ENCODE measurements at regions not wholly inside any gene's neighbourhood (a gene's known extent, or its start where the extent isn't known, plus 50 kb on each side); places are given as distances from the start of the nearest gene placed in this dataset.

DNA sequence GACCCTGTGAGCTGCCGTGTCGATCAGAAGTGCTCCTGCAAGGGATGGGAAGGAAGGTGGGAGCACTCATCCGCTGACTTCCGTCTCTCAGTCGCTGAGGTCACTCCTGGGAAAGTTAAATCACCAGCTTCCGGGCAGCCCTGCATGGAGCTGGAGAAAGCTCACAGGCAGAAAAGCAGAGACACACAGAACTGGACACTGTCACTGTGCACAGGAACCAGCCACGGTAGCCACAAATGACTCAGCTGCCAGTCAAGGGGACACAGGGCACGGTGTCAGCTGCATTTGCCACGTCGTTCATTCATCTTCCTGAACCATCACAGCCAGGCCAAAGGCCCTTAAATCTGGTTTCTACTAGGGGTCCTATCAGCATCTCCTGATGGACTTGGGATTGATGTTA, 226.4 kb upstream of the PSMD7 start:
- no peak overlapping the region for H3K4me3 ChIP-seq (ENCODE audit: low read depth, low read length)
- TF ChIP-seq, protein P1, sequence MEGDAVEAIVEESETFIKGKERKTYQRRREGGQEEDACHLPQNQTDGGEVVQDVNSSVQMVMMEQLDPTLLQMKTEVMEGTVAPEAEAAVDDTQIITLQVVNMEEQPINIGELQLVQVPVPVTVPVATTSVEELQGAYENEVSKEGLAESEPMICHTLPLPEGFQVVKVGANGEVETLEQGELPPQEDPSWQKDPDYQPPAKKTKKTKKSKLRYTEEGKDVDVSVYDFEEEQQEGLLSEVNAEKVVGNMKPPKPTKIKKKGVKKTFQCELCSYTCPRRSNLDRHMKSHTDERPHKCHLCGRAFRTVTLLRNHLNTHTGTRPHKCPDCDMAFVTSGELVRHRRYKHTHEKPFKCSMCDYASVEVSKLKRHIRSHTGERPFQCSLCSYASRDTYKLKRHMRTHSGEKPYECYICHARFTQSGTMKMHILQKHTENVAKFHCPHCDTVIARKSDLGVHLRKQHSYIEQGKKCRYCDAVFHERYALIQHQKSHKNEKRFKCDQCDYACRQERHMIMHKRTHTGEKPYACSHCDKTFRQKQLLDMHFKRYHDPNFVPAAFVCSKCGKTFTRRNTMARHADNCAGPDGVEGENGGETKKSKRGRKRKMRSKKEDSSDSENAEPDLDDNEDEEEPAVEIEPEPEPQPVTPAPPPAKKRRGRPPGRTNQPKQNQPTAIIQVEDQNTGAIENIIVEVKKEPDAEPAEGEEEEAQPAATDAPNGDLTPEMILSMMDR (IDR thresholded peaks at IDR 0.05; ENCODE audit: low read depth, low read length): no peak
- H3K9me3 ChIP-seq (ENCODE audit: severe bottlenecking): peaks cover 3% of the 10 kb centered on the region
- DNase-seq: no peak
- H3K27me3 ChIP-seq (ENCODE audit: insufficient read depth, low read depth, severe bottlenecking): peaks cover 6% of the 10 kb centered on the region
- H3K36me3 ChIP-seq: no peaks in the 10 kb centered on the region
- H3K27ac ChIP-seq: no peak overlapping the region

DNA sequence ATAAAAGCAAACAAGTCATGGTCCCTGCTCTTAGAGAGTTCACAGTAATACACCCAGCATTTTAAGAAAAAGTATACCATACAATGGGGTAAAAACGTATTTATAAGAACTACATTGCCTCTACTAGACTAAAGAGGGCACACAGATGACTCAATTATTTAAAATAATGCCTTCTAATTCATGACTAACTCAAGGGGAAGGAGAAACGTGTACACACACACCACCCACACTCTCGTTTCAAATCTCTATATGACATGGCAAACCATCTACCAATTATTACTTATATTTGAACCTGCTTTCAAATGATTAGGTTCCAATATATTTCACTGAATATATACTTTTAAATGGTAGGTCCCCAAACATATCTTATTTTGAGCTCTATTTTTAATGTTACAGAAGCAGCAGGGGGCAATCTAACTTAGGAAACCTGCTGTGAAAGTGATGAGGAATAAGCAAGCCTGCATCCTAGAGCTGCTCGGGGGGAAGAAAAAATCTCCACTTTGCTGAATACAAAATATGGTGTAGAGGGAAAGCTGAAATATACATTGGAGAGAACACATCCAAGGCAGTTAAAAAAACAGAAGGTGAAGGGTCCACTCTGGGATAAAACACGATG, 232.4 kb upstream of the PSMD7 start:
- no peak for DNase-seq
- no peaks in the 10 kb centered on the region for H3K36me3 ChIP-seq
- no peak overlapping the region for H3K27ac ChIP-seq
- peaks cover 2% of the 10 kb centered on the region for H3K9me3 ChIP-seq (ENCODE audit: severe bottlenecking)
- peaks cover 26% of the 10 kb centered on the region for H3K27me3 ChIP-seq (ENCODE audit: insufficient read depth, low read depth, severe bottlenecking)
- TF ChIP-seq, protein P1 (IDR thresholded peaks at IDR 0.05; ENCODE audit: low read depth, low read length): no peak
- H3K4me3 ChIP-seq (ENCODE audit: low read depth, low read length): no peak overlapping the region

DNA sequence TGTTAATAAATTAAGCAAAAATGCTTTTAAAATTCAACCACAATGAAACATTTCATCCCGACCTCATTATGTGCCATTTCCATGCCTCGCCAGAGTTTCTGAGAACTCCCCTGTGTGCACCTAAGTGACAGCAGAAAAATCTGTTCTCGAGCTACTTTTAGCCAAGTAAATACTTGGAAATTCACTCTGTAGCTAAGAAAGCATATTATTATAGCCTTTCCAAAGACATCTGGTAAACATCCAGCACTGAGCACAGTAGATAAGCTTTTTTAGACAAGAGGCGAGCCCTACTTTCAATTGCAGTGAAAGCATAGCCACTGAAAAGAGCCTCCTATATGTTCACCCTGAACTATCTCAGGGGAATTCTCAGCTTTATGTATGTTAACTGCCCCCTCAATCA, 242.8 kb upstream of the PSMD7 start:
- TF ChIP-seq, protein P1 (IDR thresholded peaks at IDR 0.05; ENCODE audit: low read depth, low read length): no peak
- Histone ChIP-seq H3K27me3 (ENCODE audit: insufficient read depth, low read depth, severe bottlenecking) (no peaks in the 10 kb centered on the region), H3K4me3 (ENCODE audit: low read depth, low read length) (no peak overlapping the region), H3K36me3 (no peaks in the 10 kb centered on the region), H3K9me3 (ENCODE audit: severe bottlenecking) (no peaks in the 10 kb centered on the region), H3K27ac (no peak overlapping the region)
- no peak for DNase-seq

DNA sequence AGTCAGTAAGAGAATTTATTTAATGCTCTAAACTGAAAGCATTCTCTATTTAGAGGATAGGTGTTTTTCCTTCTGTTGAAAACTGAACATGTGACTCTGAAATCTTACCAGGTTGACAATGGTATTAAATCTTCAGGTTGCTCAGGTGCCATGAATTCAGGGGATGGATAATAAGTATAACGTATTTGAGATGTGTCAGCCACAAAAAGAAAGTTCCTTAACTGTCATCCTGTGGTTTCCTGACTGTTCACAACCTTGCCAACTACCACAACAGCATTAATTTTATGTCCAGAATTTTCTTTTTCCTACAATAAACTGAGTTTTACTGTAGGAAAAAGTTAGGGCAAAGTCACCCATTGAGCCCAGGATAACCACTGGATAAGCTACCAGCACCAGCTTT, 243.3 kb upstream of the PSMD7 start:
- H3K27ac ChIP-seq: no peak overlapping the region

DNA sequence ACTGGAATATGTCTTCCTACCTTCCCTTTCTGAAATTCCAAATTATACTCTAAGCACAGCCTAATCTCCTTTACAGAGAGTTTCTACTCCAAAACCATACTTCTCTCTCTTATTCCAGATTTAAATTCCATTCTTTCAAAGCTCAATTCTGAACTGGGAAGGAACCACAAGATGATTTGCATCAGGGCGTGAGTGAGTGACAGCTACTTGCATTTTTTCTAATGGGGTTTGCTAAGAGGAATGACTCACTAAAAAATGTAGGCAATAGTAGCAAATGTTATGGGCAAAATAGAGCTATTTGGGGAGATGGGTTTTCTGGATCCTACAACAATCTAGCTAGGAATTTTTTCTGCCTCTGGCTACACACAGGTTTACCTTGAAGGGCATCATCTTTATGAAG, 244.6 kb upstream of the PSMD7 start:
- H3K27me3 ChIP-seq (ENCODE audit: insufficient read depth, low read depth, severe bottlenecking): peaks cover 3% of the 10 kb centered on the region
- no peaks in the 10 kb centered on the region for H3K36me3 ChIP-seq
- TF ChIP-seq, protein P1 (IDR thresholded peaks at IDR 0.05; ENCODE audit: low read depth, low read length): no peak
- no peak overlapping the region for H3K27ac ChIP-seq
- H3K9me3 ChIP-seq (ENCODE audit: severe bottlenecking): no peaks in the 10 kb centered on the region
- DNase-seq: no peak
- H3K4me3 ChIP-seq (ENCODE audit: low read depth, low read length): no peak overlapping the region

More for the DNA sequence above, 243.3 kb upstream of the PSMD7 start:
- no peak for DNase-seq
- Histone ChIP-seq H3K27me3 (ENCODE audit: insufficient read depth, low read depth, severe bottlenecking) (peaks cover 2% of the 10 kb centered on the region), H3K4me3 (ENCODE audit: low read depth, low read length) (no peak overlapping the region), H3K9me3 (ENCODE audit: severe bottlenecking) (no peaks in the 10 kb centered on the region), H3K36me3 (no peaks in the 10 kb centered on the region)
- TF ChIP-seq, protein P1 (IDR thresholded peaks at IDR 0.05; ENCODE audit: low read depth, low read length): no peak

DNA sequence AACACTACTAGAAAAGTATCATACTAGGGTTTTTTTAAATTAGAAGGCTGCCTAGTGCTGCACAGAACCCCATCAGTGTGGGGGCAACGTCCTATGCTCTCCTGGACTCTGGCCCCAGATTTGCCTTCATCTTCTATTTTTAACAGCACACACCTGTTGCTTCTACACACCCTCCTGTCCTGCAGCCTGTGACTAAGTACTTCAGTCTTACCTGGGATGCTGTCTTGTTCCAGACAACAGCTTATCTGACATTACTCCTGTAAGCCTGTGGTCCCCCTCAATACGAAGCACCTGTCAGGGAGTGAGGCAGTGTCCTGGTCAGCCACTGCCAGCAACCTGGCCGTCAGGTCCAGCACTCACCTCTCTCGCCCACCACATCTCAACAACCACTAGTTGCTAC, 247.6 kb upstream of the PSMD7 start:
- peaks cover 3% of the 10 kb centered on the region for H3K27me3 ChIP-seq (ENCODE audit: insufficient read depth, low read depth, severe bottlenecking)
- TF ChIP-seq, protein P1 (IDR thresholded peaks at IDR 0.05; ENCODE audit: low read depth, low read length): no peak

More for the DNA sequence above, 247.6 kb upstream of the PSMD7 start:
- H3K4me3 ChIP-seq (ENCODE audit: low read depth, low read length): no peak overlapping the region
- no peaks in the 10 kb centered on the region for H3K9me3 ChIP-seq (ENCODE audit: severe bottlenecking)
- DNase-seq: no peak
- no peaks in the 10 kb centered on the region for H3K36me3 ChIP-seq
- no peak overlapping the region for H3K27ac ChIP-seq
